GM21515 (cell line): ENCODE measurements at regions not wholly inside any gene's neighbourhood (a gene's known extent, or its start where the extent isn't known, plus 50 kb on each side); places are given as distances from the start of the nearest gene placed in this dataset.
"Not testable (repeated sequence)": the region's sequence is repeated elsewhere in the genome, so short reads cannot be mapped to it uniquely, and the experiment has no call there.

Source experiments
- ATAC-seq: cut with Tn5 transposase; IDR thresholded peaks from one replicate; pipeline ENCODE4 v1.9.1; 2021; ENCODE audit not compliant: unreplicated experiment

DNA sequence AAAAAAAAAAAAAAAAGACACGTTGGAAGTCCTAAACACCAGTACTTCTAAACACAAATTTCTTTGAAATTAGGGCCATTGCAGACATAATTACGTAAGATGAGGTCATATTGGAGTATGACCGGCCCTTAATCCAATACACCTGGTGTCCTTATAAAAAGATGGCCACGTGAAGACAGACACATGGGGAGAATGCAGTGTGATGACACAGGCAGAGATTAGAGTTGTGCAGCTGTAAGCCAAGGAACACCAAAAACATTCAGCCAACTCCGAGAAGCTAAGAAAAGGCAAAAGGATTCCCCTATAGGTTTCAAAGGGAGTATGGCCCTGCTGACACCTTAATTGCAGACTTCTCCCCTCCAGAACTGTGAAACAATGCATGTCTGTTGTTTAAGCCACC is 379.0 kb upstream of the PDZRN3 start:
- ATAC-seq = no peak

DNA sequence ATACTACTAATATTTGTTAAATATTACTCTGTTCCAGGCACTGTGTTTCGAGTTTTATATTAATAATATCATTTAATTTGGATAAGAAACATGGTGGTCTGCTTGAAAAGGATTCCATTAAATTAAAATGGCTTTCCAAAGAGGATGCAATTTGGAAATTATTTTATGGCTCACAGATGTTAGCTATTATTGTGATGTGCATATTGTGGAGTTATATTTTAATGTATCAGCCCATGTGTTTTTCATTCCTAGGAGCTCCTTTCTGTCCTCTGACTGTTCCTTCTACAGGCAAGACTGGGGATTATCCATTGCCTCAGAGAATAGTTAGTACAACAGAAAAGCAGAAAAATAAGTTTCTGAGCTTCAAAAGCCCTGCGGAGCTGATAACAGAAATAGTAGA is 376.7 kb upstream of the PDZRN3 start:
- no peak for ATAC-seq

DNA sequence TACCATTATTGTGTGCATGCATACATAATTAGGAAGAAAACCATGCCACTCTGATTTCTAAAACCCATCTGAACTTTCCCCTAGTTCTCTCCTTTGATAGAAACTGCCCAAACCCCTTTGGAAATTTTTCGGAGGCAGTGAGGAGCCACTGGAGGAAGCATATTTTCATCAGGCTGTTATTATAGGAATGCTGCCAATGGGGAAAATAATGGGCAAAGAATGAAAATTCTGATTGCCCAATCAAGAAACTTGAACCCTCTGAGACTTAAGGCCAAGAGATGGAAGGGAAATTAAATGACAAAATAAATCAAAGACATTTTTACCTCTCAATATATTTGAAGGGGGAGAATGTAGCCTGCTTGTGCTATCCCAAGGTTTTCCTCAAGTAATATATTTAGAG is 376.0 kb upstream of the PDZRN3 start:
- ATAC-seq = no peak

DNA sequence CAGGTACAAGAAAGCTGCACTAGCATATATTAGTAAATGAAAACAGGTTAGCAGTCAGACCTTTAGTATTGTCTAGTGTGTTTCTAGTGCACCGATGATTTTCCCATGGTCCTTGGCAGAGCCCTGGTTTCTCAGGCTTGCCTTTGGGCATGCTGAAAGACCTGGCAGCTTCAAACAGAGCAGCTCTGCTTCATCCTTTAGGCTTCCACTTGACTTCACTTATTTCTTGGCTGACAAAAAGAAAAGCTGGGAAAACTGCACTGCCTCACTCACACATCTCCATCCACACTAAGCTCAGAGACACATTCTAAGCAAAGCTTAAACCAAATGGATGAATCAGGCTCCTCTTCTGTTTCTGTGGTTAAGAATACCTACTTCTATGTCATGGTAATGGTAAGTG is 374.8 kb upstream of the PDZRN3 start:
- no peak for ATAC-seq

DNA sequence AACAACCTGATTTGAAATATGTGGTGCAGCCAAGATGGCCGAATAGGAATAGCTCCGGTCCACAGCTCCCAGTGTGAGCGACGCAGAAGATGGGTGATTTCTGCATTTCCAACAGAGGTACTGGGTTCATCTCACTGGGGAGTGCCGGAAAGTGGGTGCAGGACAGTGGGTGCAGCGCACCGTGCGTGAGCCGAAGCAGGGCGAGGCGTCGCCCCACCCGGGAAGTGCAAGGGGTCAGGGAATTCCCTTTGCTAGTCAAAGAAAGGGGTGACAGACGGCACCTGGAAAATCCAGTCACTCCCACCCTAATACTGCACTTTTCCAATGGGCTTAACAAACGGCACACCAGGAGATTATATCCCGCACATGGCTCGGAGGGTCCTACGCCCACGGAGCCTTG is 365.9 kb upstream of the PDZRN3 start:
- ATAC-seq = not testable (repeated sequence)

DNA sequence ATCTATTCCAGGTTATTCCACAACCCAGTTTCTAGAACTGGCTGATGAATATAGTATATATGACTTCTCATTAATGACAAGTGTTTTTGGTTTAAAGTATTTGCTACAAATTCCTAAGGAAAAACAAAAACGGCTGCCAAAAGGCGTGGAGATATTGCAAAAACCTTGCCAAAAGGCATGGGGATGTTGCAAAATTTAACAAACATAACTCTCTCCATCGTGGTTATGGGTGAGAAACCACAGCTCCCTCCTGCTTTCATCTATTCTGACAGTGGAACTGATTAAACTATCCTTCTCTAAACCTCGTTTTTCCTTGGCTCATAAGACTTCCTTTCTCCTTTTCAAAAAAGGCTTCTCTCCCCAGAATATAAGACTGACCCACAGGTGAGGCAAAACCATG is 342.0 kb upstream of the PDZRN3 start:
- no peak for ATAC-seq

DNA sequence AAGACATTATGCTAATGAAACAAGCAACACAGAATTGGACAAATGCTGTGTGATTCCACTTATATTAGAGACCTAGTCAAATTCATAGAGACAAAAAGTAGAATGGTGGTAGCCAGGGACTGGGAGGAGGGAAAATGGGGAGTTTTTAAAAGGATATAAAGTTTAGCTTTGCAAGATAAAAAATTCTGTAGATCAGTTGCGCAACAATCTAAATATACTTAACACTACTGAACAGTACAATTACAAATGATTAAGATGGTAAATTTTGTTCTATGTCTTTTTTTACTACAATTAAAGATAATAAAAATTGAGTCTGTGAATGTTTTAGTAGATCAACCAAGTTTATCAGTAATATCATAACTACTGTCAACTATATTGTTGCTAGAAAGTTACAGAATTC is 340.1 kb upstream of the PDZRN3 start:
- ATAC-seq = no peak

DNA sequence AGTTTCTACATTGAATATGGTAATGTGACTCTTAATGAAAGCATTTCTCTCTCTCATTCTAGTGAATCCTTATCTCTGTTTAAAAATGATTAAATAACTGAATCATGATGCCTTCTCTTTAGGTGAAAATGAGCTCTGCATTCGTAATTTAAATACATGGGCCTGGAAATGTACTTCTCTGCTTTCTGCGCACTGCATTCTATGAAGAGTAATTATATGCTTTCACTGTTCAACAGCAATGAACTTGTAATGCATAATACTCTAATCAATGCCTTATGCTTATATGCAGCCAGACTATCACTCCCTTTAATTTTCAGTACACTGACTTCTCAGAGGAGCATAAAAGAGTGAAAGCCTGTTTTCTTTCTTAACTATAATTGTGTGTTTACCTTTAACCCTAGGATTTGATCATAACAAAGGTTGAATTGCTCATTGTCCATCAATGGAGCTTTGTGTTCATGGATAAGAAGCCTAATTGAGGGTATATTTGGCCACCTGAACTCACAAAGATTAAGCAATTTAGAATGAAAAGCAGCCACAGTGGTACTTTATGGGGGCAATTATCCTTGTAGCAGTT is 330.8 kb upstream of the PDZRN3 start:
- no peak for ATAC-seq

DNA sequence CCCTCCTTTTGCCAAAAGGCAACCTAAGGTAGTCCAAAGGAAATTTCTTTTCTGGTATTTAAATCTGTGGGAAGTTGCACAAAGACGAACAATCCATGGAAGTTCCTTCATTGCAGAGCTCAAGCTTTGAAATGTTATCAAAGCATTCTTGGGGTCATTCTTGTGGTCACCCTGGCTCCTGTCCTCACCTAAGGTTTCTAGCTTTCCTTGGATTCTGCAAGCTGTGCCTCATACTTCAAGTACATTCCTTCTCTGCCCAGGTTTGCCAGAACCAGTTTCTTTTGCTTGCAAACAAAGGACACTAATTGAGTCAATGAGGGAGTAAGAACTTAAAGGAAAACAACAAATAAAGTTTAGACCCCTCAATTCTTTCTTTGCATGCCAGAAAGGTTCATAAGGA is 329.8 kb upstream of the PDZRN3 start:
- ATAC-seq = no peak

DNA sequence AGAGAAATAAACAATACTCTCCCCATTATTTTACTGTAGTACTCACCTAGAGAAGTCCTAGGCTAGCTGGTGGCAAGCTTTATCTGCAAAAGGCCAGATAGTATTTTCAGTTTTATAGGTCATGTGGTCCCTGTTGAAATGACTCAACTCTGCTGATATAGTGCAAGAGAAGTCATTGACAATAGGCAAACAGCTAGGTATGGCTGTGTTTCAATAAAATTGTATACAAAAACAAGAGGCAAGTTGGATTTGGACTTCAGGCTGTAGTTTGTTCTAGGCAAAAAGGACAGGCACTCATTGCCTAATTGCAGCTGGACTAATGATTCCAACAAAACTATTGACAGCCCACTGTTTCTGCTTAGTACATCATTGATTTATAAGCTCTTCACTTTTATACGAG is 328.0 kb upstream of the PDZRN3 start:
- no peak for ATAC-seq

DNA sequence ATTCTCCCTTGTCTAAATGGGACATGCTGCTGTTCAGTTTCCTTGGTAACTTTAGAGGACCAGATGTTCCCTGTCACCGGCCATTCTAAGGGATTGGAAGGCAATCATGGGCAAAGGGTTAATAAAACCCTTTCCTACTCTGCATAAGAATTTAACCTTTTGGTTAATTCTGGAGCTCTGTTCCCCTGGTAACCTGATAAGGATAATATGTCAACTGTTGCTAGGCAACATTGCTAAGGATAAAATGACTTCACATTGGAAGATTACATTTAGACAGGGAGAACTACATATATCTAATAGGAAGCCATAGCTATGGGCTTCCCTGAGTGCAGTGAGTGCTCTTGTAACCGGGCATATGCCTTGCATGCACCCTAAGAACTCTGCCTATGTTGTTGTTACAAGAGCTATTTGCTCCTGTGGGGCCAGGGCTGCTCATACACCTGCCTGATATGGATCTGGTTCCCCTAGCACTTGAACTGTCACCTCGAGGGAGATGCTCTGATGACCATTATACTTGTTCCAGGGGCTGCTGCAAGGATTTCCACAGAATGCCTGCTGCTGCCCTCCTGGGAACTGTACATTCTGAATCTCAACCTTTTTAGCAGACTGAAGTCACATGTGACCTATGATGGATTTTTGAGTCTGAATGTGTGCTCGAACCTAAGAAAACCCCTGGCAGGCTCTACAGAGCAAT is 326.3 kb upstream of the PDZRN3 start:
- no peak for ATAC-seq

DNA sequence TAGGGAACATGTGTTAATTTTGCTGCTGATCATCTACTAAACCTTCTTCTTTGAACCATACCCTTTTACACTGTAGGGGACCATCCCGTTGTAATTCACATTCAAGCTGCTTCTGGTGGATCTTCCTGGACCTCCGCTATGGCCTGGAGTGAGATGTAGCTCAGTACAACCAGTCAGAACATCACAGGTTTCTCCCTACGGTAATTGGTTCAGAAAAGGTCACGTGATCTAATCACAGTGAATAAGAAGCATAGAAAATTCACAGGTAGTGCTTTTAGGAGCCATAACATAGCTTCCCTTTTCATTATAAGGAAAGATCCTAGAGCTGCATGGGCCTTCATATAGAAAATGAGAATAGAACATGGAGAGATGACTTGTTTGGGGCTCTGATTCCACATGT is 320.8 kb upstream of the PDZRN3 start:
- ATAC-seq = no peak

DNA sequence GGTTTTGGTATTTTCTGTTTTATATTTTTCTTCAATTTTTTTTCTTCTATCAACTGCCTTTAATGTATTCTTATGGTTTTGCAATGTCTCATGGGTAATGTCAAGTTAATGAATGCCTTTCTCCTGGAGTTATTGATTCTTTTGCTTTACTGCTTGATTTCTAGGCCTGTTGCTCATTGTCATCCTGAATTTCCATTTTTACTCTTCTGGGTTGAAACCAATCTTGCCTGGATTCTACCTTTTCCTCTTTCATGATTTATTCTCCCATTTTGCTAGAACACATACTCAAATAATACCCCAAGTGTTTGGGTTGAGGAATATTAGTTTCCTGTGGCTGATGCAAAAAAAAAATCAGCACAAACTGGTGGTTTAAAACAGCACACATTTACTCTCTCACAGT is 315.2 kb upstream of the PDZRN3 start:
- no peak for ATAC-seq

DNA sequence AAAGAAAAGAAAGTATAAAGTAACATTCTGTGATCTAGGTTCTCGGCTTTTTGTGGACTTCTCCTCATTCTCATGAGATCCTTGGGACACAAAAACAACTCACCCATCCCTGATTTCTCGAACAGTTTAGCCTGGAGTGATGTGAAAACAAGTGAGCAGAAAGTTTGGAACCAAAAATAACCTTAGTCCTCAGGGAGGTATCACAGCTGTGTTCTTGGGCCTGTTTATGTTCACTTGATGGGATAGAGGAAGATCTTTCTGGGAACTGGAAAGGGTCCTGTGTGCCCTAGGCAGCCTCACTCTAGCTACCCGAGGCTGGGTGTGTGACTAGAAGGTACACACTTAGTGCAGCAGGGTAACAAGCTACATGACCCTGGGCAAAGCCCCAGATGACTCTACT is 308.8 kb upstream of the PDZRN3 start:
- ATAC-seq = no peak

DNA sequence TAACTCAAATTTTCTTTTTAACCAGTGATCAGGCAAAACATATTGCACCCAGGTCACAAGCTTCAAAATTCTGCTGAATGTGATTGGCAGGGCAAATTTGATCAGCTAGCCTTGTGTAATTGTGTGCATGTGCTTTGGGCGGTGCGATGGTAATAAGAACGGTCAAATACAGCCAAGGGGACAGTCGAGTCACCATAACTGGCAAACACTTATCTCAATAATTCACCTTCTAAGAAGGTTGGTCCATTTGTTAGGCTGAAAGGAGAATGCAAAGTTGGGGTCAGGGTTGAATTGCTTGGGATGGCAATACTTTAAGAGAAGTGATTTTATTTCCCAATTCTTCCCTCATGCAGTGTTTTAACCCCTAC is 302.4 kb upstream of the PDZRN3 start:
- ATAC-seq = no peak

DNA sequence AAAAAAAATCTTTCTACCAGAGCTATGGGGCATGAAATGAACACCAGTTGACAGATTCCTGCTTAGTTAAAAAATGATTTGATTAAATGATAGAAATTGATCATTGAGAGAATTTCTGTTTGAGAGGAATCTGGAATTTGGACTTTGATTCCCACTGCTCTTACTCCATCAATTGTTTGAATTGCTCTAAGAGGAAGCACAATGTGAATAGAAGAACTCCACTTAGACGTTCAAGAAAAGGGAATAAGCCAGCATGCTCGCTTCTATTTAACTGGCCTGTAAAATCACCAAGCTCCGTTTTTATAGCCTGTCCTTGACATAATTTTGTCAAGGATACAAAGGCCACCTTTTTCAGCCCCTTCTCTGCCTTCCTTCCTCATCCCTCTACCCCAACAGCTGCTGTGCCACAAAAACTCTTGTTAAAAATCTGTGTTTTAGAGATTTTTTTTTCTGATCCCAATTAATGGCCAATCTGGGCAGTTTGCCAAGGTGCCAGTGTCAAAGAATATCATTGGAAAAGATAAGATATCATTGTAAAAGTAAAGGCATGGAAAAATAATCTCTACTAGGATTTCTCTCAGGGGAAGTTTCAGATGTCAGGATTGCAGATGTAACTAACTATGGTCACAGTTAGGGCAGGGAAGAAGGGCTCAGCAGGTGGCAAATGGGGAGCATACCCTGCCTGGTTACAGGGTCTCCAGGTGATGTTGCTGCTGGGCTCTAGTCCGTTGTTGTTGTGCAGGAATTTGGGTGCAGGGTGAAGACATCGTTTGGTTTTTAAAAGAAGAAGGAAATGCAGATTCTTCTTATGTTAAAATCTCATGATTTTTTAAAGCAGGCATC is 301.8 kb upstream of the PDZRN3 start:
- ATAC-seq = no peak

DNA sequence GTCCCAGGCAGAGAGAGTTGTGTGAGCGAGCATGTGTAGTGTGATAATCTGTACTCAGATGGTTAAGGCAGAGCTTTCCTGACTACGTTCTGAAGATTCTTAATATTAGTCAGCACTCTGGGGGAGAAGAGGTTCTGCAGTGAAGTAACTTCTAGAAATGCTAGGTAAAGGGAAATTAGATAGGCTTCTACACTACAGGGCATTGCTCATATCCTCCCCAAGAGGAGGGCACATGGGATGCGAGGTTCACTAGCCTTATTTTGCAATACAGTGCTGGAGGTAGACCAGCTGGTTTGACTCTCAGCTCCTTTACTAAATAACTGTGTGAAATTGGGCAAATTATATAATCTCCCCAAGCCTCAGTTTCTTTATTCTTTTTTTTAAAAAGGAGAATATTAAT is 300.3 kb upstream of the PDZRN3 start:
- ATAC-seq = no peak

DNA sequence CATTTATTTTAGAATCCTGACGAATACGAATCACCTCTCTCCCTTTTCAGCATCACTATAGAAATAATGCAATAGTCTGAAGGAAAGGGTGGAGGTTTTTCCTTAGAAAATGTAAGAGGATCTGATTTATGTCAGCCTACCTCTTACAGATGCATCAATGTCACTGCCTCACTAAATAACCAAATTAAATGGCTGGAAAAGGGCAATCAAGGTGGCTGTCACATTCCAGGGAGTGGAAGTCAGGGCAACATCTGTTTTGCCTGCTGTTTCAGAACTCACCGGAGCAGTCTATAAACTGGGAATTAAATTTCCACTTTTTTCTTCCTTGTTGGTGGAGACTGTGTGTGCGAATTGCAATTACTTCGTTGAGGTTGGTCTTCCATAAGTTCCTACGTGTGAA is 299.3 kb upstream of the PDZRN3 start:
- ATAC-seq = no peak

DNA sequence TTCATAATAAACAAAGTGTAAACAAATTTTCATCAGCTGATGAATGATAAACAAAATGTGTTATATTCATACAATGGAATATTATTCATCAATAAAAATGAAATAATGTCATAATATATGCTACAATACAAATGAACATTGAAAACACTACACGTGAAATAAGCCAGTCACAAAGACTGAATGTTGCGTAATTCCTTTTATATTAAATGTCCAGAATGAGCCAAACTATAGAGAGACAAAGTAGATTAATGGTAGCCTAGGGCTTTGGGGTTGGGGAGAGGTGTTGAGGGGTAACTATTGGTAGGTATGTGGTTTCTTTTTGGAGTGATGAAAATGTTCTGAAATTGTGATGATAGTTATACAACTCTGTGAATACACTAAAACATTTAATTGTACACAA is 292.9 kb upstream of the PDZRN3 start:
- ATAC-seq = no peak

DNA sequence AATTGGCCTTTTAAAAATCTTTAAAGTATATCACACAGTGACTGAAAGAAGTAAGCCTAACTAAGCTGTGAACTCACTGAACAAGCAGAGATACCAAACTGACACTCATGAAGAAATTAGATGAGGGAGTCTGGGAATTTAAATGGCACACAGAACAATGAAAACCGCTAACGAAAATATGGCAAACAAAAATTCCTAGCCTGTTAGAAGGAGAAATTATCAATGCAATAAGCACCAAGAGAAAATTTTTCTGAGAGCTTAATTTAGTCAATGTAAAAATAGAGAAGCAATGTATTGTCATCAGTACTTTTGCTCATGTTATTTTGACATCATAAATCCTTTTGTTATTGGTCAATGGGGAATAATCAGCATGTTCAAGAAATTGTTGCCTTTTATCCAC is 291.1 kb upstream of the PDZRN3 start:
- ATAC-seq = no peak

DNA sequence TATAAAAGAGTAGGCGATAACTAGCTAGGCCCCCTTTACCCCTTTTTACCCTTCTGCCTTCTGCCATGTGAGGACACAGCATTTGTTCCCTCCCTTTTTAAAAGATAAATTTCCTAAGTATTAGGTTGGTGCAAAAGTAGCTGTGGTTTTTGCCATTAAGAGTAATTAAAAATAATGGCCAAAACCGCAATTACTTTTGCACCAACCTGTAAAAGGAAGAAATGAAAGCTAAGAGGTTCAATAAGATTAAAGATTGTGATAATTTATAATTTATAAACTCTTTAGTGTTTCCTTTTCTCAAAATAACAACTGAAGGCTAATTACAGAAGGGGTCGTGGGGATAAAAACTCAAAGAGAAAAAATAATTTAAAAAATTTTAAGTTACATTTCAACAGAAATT is 283.5 kb upstream of the PDZRN3 start:
- ATAC-seq = no peak

DNA sequence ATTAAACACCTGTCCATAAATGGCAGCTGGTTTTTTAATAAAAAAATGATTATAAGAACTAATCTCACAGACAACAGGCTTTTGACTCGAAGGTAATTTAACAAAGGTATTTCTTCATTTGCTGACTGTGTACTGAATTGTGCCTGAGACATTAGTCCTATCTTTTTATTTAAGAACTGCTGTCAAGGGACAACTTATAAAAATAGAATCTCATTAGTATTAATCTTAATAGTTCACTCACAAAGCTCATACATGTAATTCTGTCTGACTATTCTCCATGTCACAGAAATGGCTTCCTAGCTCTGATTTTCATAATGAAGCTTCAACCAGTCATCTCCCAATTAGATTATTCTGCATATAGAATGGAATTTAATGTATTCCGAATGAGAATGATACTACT is 276.9 kb upstream of the PDZRN3 start:
- ATAC-seq = no peak
